Loucy (cell line): ENCODE measurements at regions not wholly inside any gene's neighbourhood (a gene's known extent, or its start where the extent isn't known, plus 50 kb on each side); places are given as distances from the start of the nearest gene placed in this dataset.

Experiments used
- H2AFZ ChIP-seq: fragments of 200-600 bp; sonication (generic); 2 replicates; pipeline ENCODE4 v1.6.0; 2016; ENCODE audit warnings: antibody characterized with exemption, mild to moderate bottlenecking, low read length, moderate library complexity
- H3F3A ChIP-seq: fragments of 200-600 bp; 2 replicates; pipeline ENCODE4 v1.6.0; 2016; ENCODE audit warnings: antibody characterized with exemption, low read depth, mild to moderate bottlenecking
- H3K27me3 ChIP-seq: fragments of 200-600 bp; sonication (generic); 2 replicates; pipeline ENCODE4 v1.6.1; 2014; ENCODE audit warnings: low read length, mild to moderate bottlenecking; ENCODE audit not compliant: insufficient read depth, poor library complexity, severe bottlenecking
- H3K36me3 ChIP-seq: fragments of 200-600 bp; sonication (generic); 2 replicates; pipeline ENCODE4 v1.6.1; 2016; ENCODE audit warnings: low read length; ENCODE audit not compliant: insufficient read depth
- H3K4me1 ChIP-seq: fragments of 200-600 bp; sonication (generic); 2 replicates; pipeline ENCODE4 v1.5.1; 2014; ENCODE audit warnings: low read length, mild to moderate bottlenecking; ENCODE audit not compliant: insufficient read depth, poor library complexity, severe bottlenecking
- H3K4me2 ChIP-seq: fragments of 200-600 bp; sonication (generic); 2 replicates; pipeline ENCODE4 v1.6.0; 2014; ENCODE audit warnings: antibody characterized with exemption, low read length, low read depth, mild to moderate bottlenecking; ENCODE audit not compliant: poor library complexity, severe bottlenecking
- H3K4me3 ChIP-seq: fragments of 200-600 bp; sonication (generic); 2 replicates; pipeline ENCODE4 v1.5.1; 2014; ENCODE audit warnings: low read length, mild to moderate bottlenecking, mixed read lengths; ENCODE audit not compliant: poor library complexity, severe bottlenecking
- H3K79me2 ChIP-seq: fragments of 200-600 bp; sonication (generic); 2 replicates; pipeline ENCODE4 v1.6.1; 2014; ENCODE audit warnings: low read length; ENCODE audit not compliant: insufficient read depth
- H3K9ac ChIP-seq: fragments of 200-600 bp; sonication (generic); 2 replicates; pipeline ENCODE4 v1.6.0; 2014; ENCODE audit warnings: mild to moderate bottlenecking, low read depth, low read length, moderate library complexity; ENCODE audit not compliant: poor library complexity, severe bottlenecking
- H3K9me2 ChIP-seq: fragments of 200-600 bp; sonication (generic); replicated peaks from 2 replicates; pipeline ENCODE4 v1.6.1; 2016; ENCODE audit warnings: low read depth, low read length, mixed read lengths
- H3K9me3 ChIP-seq: fragments of 200-600 bp; sonication (generic); 2 replicates; pipeline ENCODE4 v1.6.1; 2014; ENCODE audit warnings: mild to moderate bottlenecking, antibody characterized with exemption, low read length, low read depth; ENCODE audit not compliant: insufficient read depth
- H4K20me1 ChIP-seq: fragments of 200-600 bp; sonication (generic); 2 replicates; pipeline ENCODE4 v1.6.0; 2014; ENCODE audit warnings: antibody characterized with exemption, low read length, mild to moderate bottlenecking; ENCODE audit not compliant: insufficient read depth, poor library complexity, severe bottlenecking
- CTCF ChIP-seq: fragments of 200-600 bp; sonication (generic); conservative IDR thresholded peaks from 2 replicates; pipeline ENCODE4 v1.5.1; 2014; ENCODE audit warnings: mild to moderate bottlenecking, antibody characterized with exemption, low read length
- EZH2phosphoT487 ChIP-seq: fragments of 200-600 bp; IDR thresholded peaks from 2 replicates; pipeline ENCODE4 v1.6.1; 2018; ENCODE audit warnings: antibody characterized with exemption, mild to moderate bottlenecking, moderate library complexity, borderline replicate concordance

- no peaks in the 10 kb centered on the region for H3F3A ChIP-seq
- TF ChIP-seq EZH2phosphoT487 (no peak), CTCF (no peak)
- no peak overlapping the region for H2AFZ ChIP-seq
These were observed 66.4 kb upstream of the GUCY1A1 start for GRCh38 chr4:155600244-155600643.

GRCh38 chr4:155599596-155599995 lies 67.1 kb upstream of the GUCY1A1 start:
- H4K20me1 ChIP-seq: no peaks in the 10 kb centered on the region
- no peak overlapping the region for H2AFZ ChIP-seq
- no peak overlapping the region for H3K4me2 ChIP-seq
- no peaks in the 10 kb centered on the region for H3F3A ChIP-seq
- TF ChIP-seq EZH2phosphoT487 (no peak), CTCF (no peak)
- H3K79me2 ChIP-seq: no peaks in the 10 kb centered on the region
- H3K9ac ChIP-seq: no peak overlapping the region
- no peaks in the 10 kb centered on the region for H3K9me3 ChIP-seq
- H3K4me3 ChIP-seq: no peak overlapping the region
- H3K27me3 ChIP-seq: no peaks in the 10 kb centered on the region
- peaks cover 5% of the 10 kb centered on the region for H3K4me1 ChIP-seq
- H3K9me2 ChIP-seq: no peaks in the 10 kb centered on the region
- no peaks in the 10 kb centered on the region for H3K36me3 ChIP-seq

More at GRCh38 chr4:155600244-155600643, 66.4 kb upstream of the GUCY1A1 start:
- no peak overlapping the region for H3K4me3 ChIP-seq
- H3K4me1 ChIP-seq: peaks cover 5% of the 10 kb centered on the region
- H3K79me2 ChIP-seq: no peaks in the 10 kb centered on the region
- no peaks in the 10 kb centered on the region for H3K27me3 ChIP-seq
- H3K36me3 ChIP-seq: no peaks in the 10 kb centered on the region
- no peak overlapping the region for H3K9ac ChIP-seq
- H3K9me3 ChIP-seq: no peaks in the 10 kb centered on the region
- no peaks in the 10 kb centered on the region for H3K9me2 ChIP-seq
- no peaks in the 10 kb centered on the region for H4K20me1 ChIP-seq
- H3K4me2 ChIP-seq: no peak overlapping the region

GRCh38 chr4:155599085-155599484 lies 67.6 kb upstream of the GUCY1A1 start:
- Histone ChIP-seq H3K36me3 (no peaks in the 10 kb centered on the region), H3F3A (no peaks in the 10 kb centered on the region), H3K9me2 (no peaks in the 10 kb centered on the region), H2AFZ (no peak overlapping the region), H3K4me1 (peaks cover 5% of the 10 kb centered on the region), H3K9ac (no peak overlapping the region), H3K27me3 (no peaks in the 10 kb centered on the region), H3K4me2 (no peak overlapping the region), H3K4me3 (no peak overlapping the region), H3K79me2 (no peaks in the 10 kb centered on the region), H3K9me3 (no peaks in the 10 kb centered on the region), H4K20me1 (no peaks in the 10 kb centered on the region)
- TF ChIP-seq CTCF: no peak
- TF ChIP-seq EZH2phosphoT487: no peak
